ENCODE measurements at regions not wholly inside any gene's neighbourhood (a gene's known extent, or its start where the extent isn't known, plus 50 kb on each side); places are given as distances from the start of the nearest gene placed in this dataset.

DNA sequence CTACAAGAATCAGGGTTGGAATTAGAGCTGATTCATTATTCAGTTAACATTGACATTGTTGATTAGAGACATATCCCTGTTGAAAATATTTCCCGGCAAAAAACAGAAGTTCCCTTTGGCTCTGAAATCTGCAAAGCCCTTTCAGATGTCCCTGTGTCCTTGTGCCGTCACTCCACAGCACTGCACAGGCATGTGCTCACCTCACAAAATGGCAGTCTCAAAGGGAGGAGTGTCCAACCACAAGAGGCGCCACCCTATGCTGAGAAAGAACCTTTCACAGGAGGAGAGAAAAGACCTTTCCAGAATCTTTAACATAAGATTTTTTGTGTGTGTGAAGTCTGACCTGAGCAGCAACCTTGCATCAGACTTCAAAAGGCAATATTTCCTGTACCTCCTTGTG lies 112.8 kb upstream of the PRSS3 start:
- TF ChIP-seq, protein P1, sequence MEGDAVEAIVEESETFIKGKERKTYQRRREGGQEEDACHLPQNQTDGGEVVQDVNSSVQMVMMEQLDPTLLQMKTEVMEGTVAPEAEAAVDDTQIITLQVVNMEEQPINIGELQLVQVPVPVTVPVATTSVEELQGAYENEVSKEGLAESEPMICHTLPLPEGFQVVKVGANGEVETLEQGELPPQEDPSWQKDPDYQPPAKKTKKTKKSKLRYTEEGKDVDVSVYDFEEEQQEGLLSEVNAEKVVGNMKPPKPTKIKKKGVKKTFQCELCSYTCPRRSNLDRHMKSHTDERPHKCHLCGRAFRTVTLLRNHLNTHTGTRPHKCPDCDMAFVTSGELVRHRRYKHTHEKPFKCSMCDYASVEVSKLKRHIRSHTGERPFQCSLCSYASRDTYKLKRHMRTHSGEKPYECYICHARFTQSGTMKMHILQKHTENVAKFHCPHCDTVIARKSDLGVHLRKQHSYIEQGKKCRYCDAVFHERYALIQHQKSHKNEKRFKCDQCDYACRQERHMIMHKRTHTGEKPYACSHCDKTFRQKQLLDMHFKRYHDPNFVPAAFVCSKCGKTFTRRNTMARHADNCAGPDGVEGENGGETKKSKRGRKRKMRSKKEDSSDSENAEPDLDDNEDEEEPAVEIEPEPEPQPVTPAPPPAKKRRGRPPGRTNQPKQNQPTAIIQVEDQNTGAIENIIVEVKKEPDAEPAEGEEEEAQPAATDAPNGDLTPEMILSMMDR (IDR thresholded peaks at IDR 0.05) = no peak
- no peak for TF ChIP-seq POLR2AphosphoS5 (IDR thresholded peaks at IDR 0.05; ENCODE audit: low read depth, low read length)
- TF ChIP-seq SIN3A (IDR thresholded peaks at IDR 0.05; ENCODE audit: borderline replicate concordance, insufficient read depth, low read depth, low read length) = no peak

Data from Panc1 (cell line).